Stomach (tissue), 8 donors: ENCODE measurements at regions not wholly inside any gene's neighbourhood (a gene's known extent, or its start where the extent isn't known, plus 50 kb on each side); places are given as distances from the start of the nearest gene placed in this dataset.

Experiments
- DNase-seq, 2 donors: peaks; one replicate each; pipeline versions ENCODE4 v3.0.0 to v3.0.0-alpha.2; 2013 to 2019
- H3K27ac ChIP-seq, 5 donors: fragments of 200-600 bp in 4 of 5; sonication (generic) in 4 of 5; one replicate each; pipeline ENCODE4 v1.5.1; 2013 to 2019; ENCODE audit warnings: mild to moderate bottlenecking in 1 of 5, moderate library complexity in 1 of 5
- H3K27me3 ChIP-seq, 3 donors: fragments of 200-600 bp; sonication (generic); one replicate each; pipeline ENCODE4 v1.5.1; 2017 to 2019; ENCODE audit warnings: mixed run types in 1 of 3
- H3K36me3 ChIP-seq, 4 donors: fragments of 200-600 bp; sonication (generic); 1 replicate in 3 of 4; 2 replicates in 1 of 4; pipeline ENCODE4 v1.5.1; 2016 to 2019
- H3K4me1 ChIP-seq, 4 donors: fragments of 200-600 bp; sonication (generic); one replicate each; pipeline ENCODE4 v1.5.1; 2016 to 2019
- H3K4me3 ChIP-seq, 4 donors: fragments of 200-600 bp; sonication (generic) in 3 of 4; one replicate each; pipeline ENCODE4 v1.5.1; 2016 to 2019; ENCODE audit warnings: mild to moderate bottlenecking in 1 of 4
- H3K9me3 ChIP-seq, 4 donors: fragments of 200-600 bp; sonication (generic); one replicate each; pipeline ENCODE4 v1.5.1; 2016 to 2019
- EP300 ChIP-seq: sonication (generic); formaldehyde crosslinking; IDR thresholded peaks from one replicate; pipeline ENCODE4 v1.6.1; 2017; ENCODE audit warnings: antibody characterized with exemption
- POLR2A ChIP-seq, 4 donors: fragments of 450-650 bp; IDR thresholded peaks; one replicate each; pipeline ENCODE4 v1.6.1; 2016; ENCODE audit warnings: antibody characterized with exemption in 4 of 4, control low read depth in 2 of 4, mild to moderate bottlenecking in 1 of 4, moderate library complexity in 1 of 4
- POLR2AphosphoS5 ChIP-seq, 3 donors: sonication (generic); formaldehyde crosslinking; IDR thresholded peaks; one replicate each; pipeline ENCODE4 v1.6.1; 2016; ENCODE audit warnings: antibody characterized with exemption in 3 of 3
- WGBS, 5 donors: extraction: QIAGEN DNeasy Blood & Tissue Kit in 3 of 5; methylation state at CpG; one replicate each; pipeline versions ENCODE4 v1.1.5 to v1.1.7; 2013 to 2018; 5-methylcytosine and 5-hydroxymethylcytosine counted together
- intact Hi-C: fragments of 100-400 bp; cut with DNase I; formaldehyde crosslinking; loops from one replicate; pipeline ENCODE4 v1.15.1; 2023; ENCODE audit warnings: low total_unique reads
- TF ChIP-seq, protein P1 (sequence below), 7 experiments: fragments of 450-650 bp in 4 of 7; fragments of 200-600 bp in 3 of 7; sonication (generic) in 3 of 7; IDR thresholded peaks; one replicate each; pipeline ENCODE4 v1.5.1; 2016 to 2019; ENCODE audit warnings: antibody characterized with exemption in 7 of 7, control low read depth in 2 of 7, mild to moderate bottlenecking in 1 of 7
- donor health status: healthy with polysubstance abuse.
- donor health status: Bipolar disorder and iron deficiency.
- donor health status: healthy.

DNA sequence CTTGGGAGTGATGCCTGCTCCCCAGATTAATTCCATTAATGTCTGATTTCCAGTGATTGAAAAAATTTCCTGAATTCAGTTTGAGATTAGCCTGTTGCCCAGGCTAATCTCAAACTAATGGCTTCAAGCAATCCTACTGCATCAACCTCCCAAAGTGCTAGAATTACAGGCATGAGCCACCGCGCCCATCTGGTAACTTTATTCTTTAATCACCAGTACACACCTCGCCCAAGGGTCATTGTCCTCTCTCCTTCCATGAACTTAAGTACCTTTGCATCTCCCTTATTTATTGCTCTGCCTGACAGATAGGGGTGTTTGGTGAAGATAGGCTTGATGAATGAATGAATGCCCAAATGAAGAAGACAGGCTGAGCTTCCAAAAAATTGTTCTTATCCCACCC lies 366.5 kb downstream of the SIPA1L2 start:
- intact Hi-C loops: no loop called here
- H3K9me3 ChIP-seq: no peaks in the 10 kb centered on the region
- no peaks in the 10 kb centered on the region for H3K36me3 ChIP-seq
- WGBS, 5 donors: 77 to 95% (median 83%) methylated on average over 3 of the region's 3 CpGs
- no peak for DNase-seq
- H3K27ac ChIP-seq: no peak overlapping the region
- TF ChIP-seq EP300: no peak
- TF ChIP-seq POLR2AphosphoS5 (IDR thresholded peaks at IDR 0.05): no peak
- TF ChIP-seq, protein P1, sequence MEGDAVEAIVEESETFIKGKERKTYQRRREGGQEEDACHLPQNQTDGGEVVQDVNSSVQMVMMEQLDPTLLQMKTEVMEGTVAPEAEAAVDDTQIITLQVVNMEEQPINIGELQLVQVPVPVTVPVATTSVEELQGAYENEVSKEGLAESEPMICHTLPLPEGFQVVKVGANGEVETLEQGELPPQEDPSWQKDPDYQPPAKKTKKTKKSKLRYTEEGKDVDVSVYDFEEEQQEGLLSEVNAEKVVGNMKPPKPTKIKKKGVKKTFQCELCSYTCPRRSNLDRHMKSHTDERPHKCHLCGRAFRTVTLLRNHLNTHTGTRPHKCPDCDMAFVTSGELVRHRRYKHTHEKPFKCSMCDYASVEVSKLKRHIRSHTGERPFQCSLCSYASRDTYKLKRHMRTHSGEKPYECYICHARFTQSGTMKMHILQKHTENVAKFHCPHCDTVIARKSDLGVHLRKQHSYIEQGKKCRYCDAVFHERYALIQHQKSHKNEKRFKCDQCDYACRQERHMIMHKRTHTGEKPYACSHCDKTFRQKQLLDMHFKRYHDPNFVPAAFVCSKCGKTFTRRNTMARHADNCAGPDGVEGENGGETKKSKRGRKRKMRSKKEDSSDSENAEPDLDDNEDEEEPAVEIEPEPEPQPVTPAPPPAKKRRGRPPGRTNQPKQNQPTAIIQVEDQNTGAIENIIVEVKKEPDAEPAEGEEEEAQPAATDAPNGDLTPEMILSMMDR (IDR thresholded peaks at IDR 0.05): no peak
- no peak for TF ChIP-seq POLR2A (IDR thresholded peaks at IDR 0.05)
- H3K4me3 ChIP-seq: no peak overlapping the region
- no peaks in the 10 kb centered on the region for H3K4me1 ChIP-seq
- peaks cover 0 to 21% (median 5%) of the 10 kb centered on the region in 3 donors for H3K27me3 ChIP-seq

DNA sequence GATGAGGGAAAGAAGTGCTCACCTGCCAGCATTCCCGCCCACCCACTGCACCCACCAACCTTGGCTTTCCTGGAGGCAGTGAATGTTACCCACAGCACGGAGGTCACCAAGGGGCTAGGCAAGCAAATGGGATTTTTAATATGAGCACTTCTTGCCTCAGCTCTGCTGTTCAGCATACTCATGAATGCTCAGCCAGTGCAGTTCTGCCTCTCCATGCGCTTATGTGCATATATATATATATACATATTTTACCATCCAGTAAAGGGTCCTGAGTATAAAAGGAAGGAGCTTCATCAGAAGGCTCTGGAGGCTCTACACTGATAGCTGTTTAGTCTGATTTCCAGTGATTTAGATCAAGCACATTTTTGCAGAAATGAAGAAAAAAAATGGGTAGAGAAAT lies 366.9 kb downstream of the SIPA1L2 start:
- H3K27ac ChIP-seq: no peak overlapping the region
- intact Hi-C loops: no loop called here
- no peaks in the 10 kb centered on the region for H3K36me3 ChIP-seq
- TF ChIP-seq, protein P1 (IDR thresholded peaks at IDR 0.05): no peak
- TF ChIP-seq POLR2AphosphoS5 (IDR thresholded peaks at IDR 0.05) (no peak), EP300 (no peak), POLR2A (IDR thresholded peaks at IDR 0.05) (no peak)
- H3K4me1 ChIP-seq: no peaks in the 10 kb centered on the region
- no peak overlapping the region for H3K4me3 ChIP-seq
- DNase-seq: no peak
- H3K27me3 ChIP-seq: peaks cover 0 to 21% (median 5%) of the 10 kb centered on the region in 3 donors
- WGBS, 5 donors: 90 to 98% (median 92%) methylated on average over 3 of the region's 3 CpGs
- H3K9me3 ChIP-seq: no peaks in the 10 kb centered on the region

DNA sequence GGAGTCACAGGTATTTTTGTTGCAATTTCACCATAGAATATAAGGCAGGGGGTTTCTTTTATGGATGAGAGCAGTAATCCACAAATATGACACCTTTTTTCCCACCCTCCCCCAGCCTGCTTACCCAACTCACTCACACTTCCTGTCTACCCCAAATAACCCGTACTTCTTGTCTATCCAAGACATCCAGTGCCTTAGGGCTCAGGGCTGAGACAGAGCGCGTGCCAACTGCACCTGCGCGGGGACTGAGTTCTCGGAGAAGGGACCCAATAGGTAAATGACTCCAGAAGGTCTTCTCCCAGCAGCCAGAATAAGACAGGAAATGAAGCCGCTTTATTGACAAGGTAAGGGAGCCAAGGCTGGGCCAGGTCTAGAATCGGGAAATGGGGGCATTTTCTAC lies 369.1 kb downstream of the SIPA1L2 start:
- WGBS, 5 donors: 67 to 79% (median 74%) methylated on average over 8 of the region's 8 CpGs
- no peak for TF ChIP-seq POLR2A (IDR thresholded peaks at IDR 0.05)
- TF ChIP-seq EP300: no peak
- TF ChIP-seq POLR2AphosphoS5 (IDR thresholded peaks at IDR 0.05): no peak
- TF ChIP-seq, protein P1 (IDR thresholded peaks at IDR 0.05): no peak
- no peak for DNase-seq
- H3K27ac ChIP-seq: no peak overlapping the region
- no peak overlapping the region for H3K4me3 ChIP-seq
- no peaks in the 10 kb centered on the region for H3K36me3 ChIP-seq
- no peaks in the 10 kb centered on the region for H3K9me3 ChIP-seq
- no peaks in the 10 kb centered on the region for H3K4me1 ChIP-seq
- intact Hi-C loops: no loop called here
- H3K27me3 ChIP-seq: peaks cover 0 to 21% (median 5%) of the 10 kb centered on the region in 3 donors

DNA sequence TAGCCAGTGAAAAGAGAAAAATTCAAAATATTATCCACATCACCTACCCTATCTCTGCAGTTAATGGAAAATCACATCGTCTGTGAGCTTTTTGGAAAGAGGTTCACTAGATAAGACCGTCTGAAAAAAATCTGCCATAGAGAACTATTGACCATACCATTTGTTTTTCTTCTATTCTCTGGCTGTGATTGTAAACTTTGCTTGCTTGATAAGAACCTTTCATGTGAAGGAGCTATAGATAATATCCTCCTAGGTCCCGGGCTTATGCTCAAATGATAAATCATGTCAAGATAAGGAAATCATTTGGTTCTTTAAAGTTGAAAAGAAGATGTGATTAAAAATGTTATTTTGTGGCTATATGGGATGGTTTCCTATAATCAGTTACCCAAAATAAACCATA lies 369.9 kb downstream of the SIPA1L2 start:
- Histone ChIP-seq H3K27ac (no peak overlapping the region), H3K9me3 (no peaks in the 10 kb centered on the region), H3K4me3 (no peak overlapping the region), H3K4me1 (no peaks in the 10 kb centered on the region), H3K36me3 (no peaks in the 10 kb centered on the region), H3K27me3 (peaks cover 0 to 21% (median 5%) of the 10 kb centered on the region in 3 donors)
- DNase-seq: no peak
- TF ChIP-seq POLR2AphosphoS5 (IDR thresholded peaks at IDR 0.05): no peak
- TF ChIP-seq POLR2A (IDR thresholded peaks at IDR 0.05): no peak
- TF ChIP-seq EP300: no peak
- 15 to 42% (median 31%) methylated on average over 3 of the region's 3 CpGs for WGBS, 5 donors
- intact Hi-C loops: no loop called here

DNA sequence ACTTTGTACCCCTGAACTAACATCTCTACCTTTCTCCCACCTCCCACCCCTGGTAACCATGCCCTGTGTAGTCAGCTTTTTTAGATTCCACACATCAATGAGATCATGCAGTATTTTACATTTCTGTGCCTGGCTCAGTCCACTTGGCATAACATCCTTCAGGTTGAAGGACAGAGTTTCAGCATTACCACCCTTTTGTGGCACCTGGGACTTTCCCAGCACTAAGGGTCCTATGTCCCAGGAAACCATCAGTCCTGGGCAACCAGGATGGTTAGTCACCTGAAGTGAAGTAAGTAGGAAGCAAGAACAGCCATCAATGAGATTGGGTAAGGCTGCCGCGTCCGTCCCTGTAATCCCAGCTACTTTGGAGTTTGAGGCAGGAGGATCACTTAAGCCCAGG lies 370.6 kb downstream of the SIPA1L2 start:
- H3K27ac ChIP-seq: no peak overlapping the region
- 57 to 94% (median 76%) methylated on average over 3 of the region's 3 CpGs for WGBS, 5 donors
- no peak for DNase-seq
- no peaks in the 10 kb centered on the region for H3K9me3 ChIP-seq
- no peaks in the 10 kb centered on the region for H3K4me1 ChIP-seq
- no peaks in the 10 kb centered on the region for H3K36me3 ChIP-seq
- intact Hi-C loops: no loop called here
- no peak overlapping the region for H3K4me3 ChIP-seq
- peaks cover 0 to 21% (median 5%) of the 10 kb centered on the region in 3 donors for H3K27me3 ChIP-seq
- TF ChIP-seq POLR2AphosphoS5 (IDR thresholded peaks at IDR 0.05): no peak
- no peak for TF ChIP-seq EP300
- TF ChIP-seq, protein P1 (IDR thresholded peaks at IDR 0.05): no peak
- TF ChIP-seq POLR2A (IDR thresholded peaks at IDR 0.05): no peak
